ENCODE measurements at regions not wholly inside any gene's neighbourhood (a gene's known extent, or its start where the extent isn't known, plus 50 kb on each side); places are given as distances from the start of the nearest gene placed in this dataset.
"Not testable (repeated sequence)": the region's sequence is repeated elsewhere in the genome, so short reads cannot be mapped to it uniquely, and the experiment has no call there.

- not testable (repeated sequence) for H3K4me3 ChIP-seq (replicated peaks in 1 of 4; ENCODE audit: control extremely low read depth in 1 of 4, insufficient read depth in 1 of 4, low read depth in 3 of 4, low read length in 4 of 4); DNase-seq (ENCODE audit: low read depth in 2 of 2); H3K4me2 ChIP-seq (ENCODE audit: extremely low read depth, insufficient read depth, low read length); H3K27ac ChIP-seq (ENCODE audit: insufficient read depth, low read length); H3K79me2 ChIP-seq (ENCODE audit: control insufficient read depth, insufficient read depth, low read length); H3K9me3 ChIP-seq (ENCODE audit: control insufficient read depth, insufficient read depth, low read depth, low read length); H3K9ac ChIP-seq (ENCODE audit: insufficient read depth, low read length); H3K27me3 ChIP-seq (ENCODE audit: control insufficient read depth, insufficient read depth, low read length); H4K20me1 ChIP-seq (ENCODE audit: control insufficient read depth, extremely low read depth, insufficient read depth, low read length); H3K4me1 ChIP-seq (ENCODE audit: control insufficient read depth, extremely low read depth, insufficient read depth, low read length); H2AFZ ChIP-seq (ENCODE audit: low read length); H3K36me3 ChIP-seq (ENCODE audit: control insufficient read depth, insufficient read depth, low read length)
These were observed 432.5 kb upstream of the SPATA31A3 start for GRCh38 chr9:67424881-67425280.

GRCh38 chr9:67423049-67423728 lies 430.8 kb upstream of the SPATA31A3 start:
- H3K4me3 ChIP-seq (replicated peaks in 1 of 4; ENCODE audit: control extremely low read depth in 1 of 4, insufficient read depth in 1 of 4, low read depth in 3 of 4, low read length in 4 of 4); H3K36me3 ChIP-seq (ENCODE audit: control insufficient read depth, insufficient read depth, low read length); H3K27me3 ChIP-seq (ENCODE audit: control insufficient read depth, insufficient read depth, low read length); H4K20me1 ChIP-seq (ENCODE audit: control insufficient read depth, extremely low read depth, insufficient read depth, low read length); H3K79me2 ChIP-seq (ENCODE audit: control insufficient read depth, insufficient read depth, low read length); DNase-seq (ENCODE audit: low read depth in 2 of 2); H2AFZ ChIP-seq (ENCODE audit: low read length); H3K9ac ChIP-seq (ENCODE audit: insufficient read depth, low read length); H3K9me3 ChIP-seq (ENCODE audit: control insufficient read depth, insufficient read depth, low read depth, low read length); H3K4me1 ChIP-seq (ENCODE audit: control insufficient read depth, extremely low read depth, insufficient read depth, low read length); H3K4me2 ChIP-seq (ENCODE audit: extremely low read depth, insufficient read depth, low read length); H3K27ac ChIP-seq (ENCODE audit: insufficient read depth, low read length): not testable (repeated sequence)

- H2AFZ ChIP-seq (ENCODE audit: low read length); H3K4me1 ChIP-seq (ENCODE audit: control insufficient read depth, extremely low read depth, insufficient read depth, low read length); DNase-seq (ENCODE audit: low read depth in 2 of 2); H3K9me3 ChIP-seq (ENCODE audit: control insufficient read depth, insufficient read depth, low read depth, low read length); H3K36me3 ChIP-seq (ENCODE audit: control insufficient read depth, insufficient read depth, low read length); H3K27ac ChIP-seq (ENCODE audit: insufficient read depth, low read length); H3K27me3 ChIP-seq (ENCODE audit: control insufficient read depth, insufficient read depth, low read length); H4K20me1 ChIP-seq (ENCODE audit: control insufficient read depth, extremely low read depth, insufficient read depth, low read length); H3K4me2 ChIP-seq (ENCODE audit: extremely low read depth, insufficient read depth, low read length); H3K79me2 ChIP-seq (ENCODE audit: control insufficient read depth, insufficient read depth, low read length); H3K4me3 ChIP-seq (replicated peaks in 1 of 4; ENCODE audit: control extremely low read depth in 1 of 4, insufficient read depth in 1 of 4, low read depth in 3 of 4, low read length in 4 of 4); H3K9ac ChIP-seq (ENCODE audit: insufficient read depth, low read length): not testable (repeated sequence)
These were observed 426.2 kb upstream of the SPATA31A3 start for GRCh38 chr9:67418496-67419079.

- H3K27me3 ChIP-seq (ENCODE audit: control insufficient read depth, insufficient read depth, low read length); H3K9me3 ChIP-seq (ENCODE audit: control insufficient read depth, insufficient read depth, low read depth, low read length): not testable (repeated sequence)
These were observed 425.1 kb upstream of the SPATA31A3 start for GRCh38 chr9:67417341-67417983.

GRCh38 chr9:67416639-67417038 lies 424.3 kb upstream of the SPATA31A3 start:
- not testable (repeated sequence) for H3K4me3 ChIP-seq (replicated peaks in 1 of 4; ENCODE audit: control extremely low read depth in 1 of 4, insufficient read depth in 1 of 4, low read depth in 3 of 4, low read length in 4 of 4); H3K4me1 ChIP-seq (ENCODE audit: control insufficient read depth, extremely low read depth, insufficient read depth, low read length); H3K9me3 ChIP-seq (ENCODE audit: control insufficient read depth, insufficient read depth, low read depth, low read length); H3K79me2 ChIP-seq (ENCODE audit: control insufficient read depth, insufficient read depth, low read length); H3K27ac ChIP-seq (ENCODE audit: insufficient read depth, low read length); H3K36me3 ChIP-seq (ENCODE audit: control insufficient read depth, insufficient read depth, low read length); H4K20me1 ChIP-seq (ENCODE audit: control insufficient read depth, extremely low read depth, insufficient read depth, low read length); H3K9ac ChIP-seq (ENCODE audit: insufficient read depth, low read length); H3K4me2 ChIP-seq (ENCODE audit: extremely low read depth, insufficient read depth, low read length); DNase-seq (ENCODE audit: low read depth in 2 of 2); H2AFZ ChIP-seq (ENCODE audit: low read length); H3K27me3 ChIP-seq (ENCODE audit: control insufficient read depth, insufficient read depth, low read length)

More at GRCh38 chr9:67417341-67417983, 425.1 kb upstream of the SPATA31A3 start:
- H2AFZ ChIP-seq (ENCODE audit: low read length); H3K4me2 ChIP-seq (ENCODE audit: extremely low read depth, insufficient read depth, low read length); H3K79me2 ChIP-seq (ENCODE audit: control insufficient read depth, insufficient read depth, low read length); H3K4me3 ChIP-seq (replicated peaks in 1 of 4; ENCODE audit: control extremely low read depth in 1 of 4, insufficient read depth in 1 of 4, low read depth in 3 of 4, low read length in 4 of 4); H3K9ac ChIP-seq (ENCODE audit: insufficient read depth, low read length); H3K27ac ChIP-seq (ENCODE audit: insufficient read depth, low read length); H4K20me1 ChIP-seq (ENCODE audit: control insufficient read depth, extremely low read depth, insufficient read depth, low read length); H3K4me1 ChIP-seq (ENCODE audit: control insufficient read depth, extremely low read depth, insufficient read depth, low read length); H3K36me3 ChIP-seq (ENCODE audit: control insufficient read depth, insufficient read depth, low read length); DNase-seq (ENCODE audit: low read depth in 2 of 2): not testable (repeated sequence)

GRCh38 chr9:67410606-67411220 lies 418.4 kb upstream of the SPATA31A3 start:
- H3K4me1 ChIP-seq (ENCODE audit: control insufficient read depth, extremely low read depth, insufficient read depth, low read length); H3K27ac ChIP-seq (ENCODE audit: insufficient read depth, low read length); H2AFZ ChIP-seq (ENCODE audit: low read length); H4K20me1 ChIP-seq (ENCODE audit: control insufficient read depth, extremely low read depth, insufficient read depth, low read length); H3K9me3 ChIP-seq (ENCODE audit: control insufficient read depth, insufficient read depth, low read depth, low read length); DNase-seq (ENCODE audit: low read depth in 2 of 2); H3K36me3 ChIP-seq (ENCODE audit: control insufficient read depth, insufficient read depth, low read length); H3K4me3 ChIP-seq (replicated peaks in 1 of 4; ENCODE audit: control extremely low read depth in 1 of 4, insufficient read depth in 1 of 4, low read depth in 3 of 4, low read length in 4 of 4); H3K27me3 ChIP-seq (ENCODE audit: control insufficient read depth, insufficient read depth, low read length); H3K4me2 ChIP-seq (ENCODE audit: extremely low read depth, insufficient read depth, low read length); H3K79me2 ChIP-seq (ENCODE audit: control insufficient read depth, insufficient read depth, low read length); H3K9ac ChIP-seq (ENCODE audit: insufficient read depth, low read length): not testable (repeated sequence)

Measured in fibroblast of lung (primary cell).